PC-9 (cell line): ENCODE measurements at regions not wholly inside any gene's neighbourhood (a gene's known extent, or its start where the extent isn't known, plus 50 kb on each side); places are given as distances from the start of the nearest gene placed in this dataset.

Source experiments
- BruUV-seq: library from RNA; stranded (reverse); fragments of 400-500 nt; replicated peaks from 2 replicates; lab custom pipeline; 2021; lab: Mats Ljungman, UMichigan
- CTCF ChIA-PET: fragments of 300-600 bp; sonication (Branson Sonifier 250); formaldehyde crosslinking; loops from one replicate; lab custom pipeline; 2022; ENCODE audit warnings: antibody characterized with exemption; lab: Charles Lee
- POLR2A ChIA-PET: fragments of 300-600 bp; sonication (Branson Sonifier 250); formaldehyde crosslinking; loops from one replicate; lab custom pipeline; 2022; ENCODE audit warnings: antibody characterized with exemption; ENCODE audit not compliant: unreplicated experiment; lab: Charles Lee
- DNase-seq, 2 experiments: peaks; one replicate each; pipeline versions ENCODE4 v3.0.0 to v3.0.0-alpha.2; 2015 to 2022; ENCODE audit warnings: mixed read lengths in 1 of 2
- H2AFZ ChIP-seq: fragments of 200-600 bp; sonication (generic); 2 replicates; pipeline ENCODE4 v1.8.1; 2017; ENCODE audit warnings: antibody characterized with exemption
- H3F3A ChIP-seq: fragments of 200-600 bp; sonication (generic); 2 replicates; pipeline ENCODE4 v1.8.1; 2017; ENCODE audit warnings: antibody characterized with exemption, mild to moderate bottlenecking, low read depth; ENCODE audit not compliant: insufficient read depth
- H3K27ac ChIP-seq: fragments of 200-600 bp; sonication (generic); 2 replicates; pipeline ENCODE4 v1.6.1; 2016; ENCODE audit warnings: mixed run types
- H3K27me3 ChIP-seq: fragments of 200-600 bp; sonication (generic); 2 replicates; pipeline ENCODE4 v1.6.1; 2016; ENCODE audit warnings: low read depth, mixed run types; ENCODE audit not compliant: insufficient read depth
- H3K36me3 ChIP-seq: fragments of 200-600 bp; sonication (generic); 2 replicates; pipeline ENCODE4 v1.6.1; 2016; ENCODE audit warnings: low read depth, mixed run types
- H3K4me1 ChIP-seq: fragments of 200-600 bp; sonication (generic); replicated peaks from 2 replicates; pipeline ENCODE4 v1.6.1; 2016; ENCODE audit warnings: mixed run types; ENCODE audit not compliant: insufficient read depth
- H3K4me2 ChIP-seq: fragments of 200-600 bp; sonication (generic); 2 replicates; pipeline ENCODE4 v1.6.1; 2017; ENCODE audit warnings: mixed run types
- H3K4me3 ChIP-seq: fragments of 200-600 bp; sonication (generic); 2 replicates; pipeline ENCODE4 v1.6.1; 2016; ENCODE audit warnings: mixed run types
- H3K79me2 ChIP-seq: fragments of 200-600 bp; sonication (generic); 2 replicates; pipeline ENCODE4 v1.6.1; 2017; ENCODE audit warnings: low read depth, mixed run types
- H3K9me2 ChIP-seq: fragments of 200-600 bp; sonication (generic); 2 replicates; pipeline ENCODE4 v1.8.1; 2017; ENCODE audit warnings: mild to moderate bottlenecking; ENCODE audit not compliant: insufficient read depth
- H3K9me3 ChIP-seq: fragments of 200-600 bp; sonication (generic); 2 replicates; pipeline ENCODE4 v1.8.1; 2016; ENCODE audit warnings: low read depth; ENCODE audit not compliant: insufficient read depth
- H4K20me1 ChIP-seq: fragments of 200-600 bp; sonication (generic); 2 replicates; pipeline ENCODE4 v1.8.1; 2017; ENCODE audit not compliant: insufficient read depth
- EZH2 ChIP-seq: fragments of 200-600 bp; sonication (generic); IDR thresholded peaks from 2 replicates; pipeline ENCODE4 v1.8.0; 2017; ENCODE audit warnings: antibody characterized with exemption, low read depth
- intact Hi-C: fragments of 100-400 bp; cut with micrococcal nuclease; formaldehyde crosslinking; loops from one replicate; pipeline ENCODE4 v1.10.0; 2022; ENCODE audit not compliant: unreplicated experiment
- TF ChIP-seq, protein P1 (sequence below): fragments of 200-600 bp; sonication (generic); conservative IDR thresholded peaks from 2 replicates; pipeline ENCODE4 v1.6.1; 2017; ENCODE audit warnings: mixed run types, antibody characterized with exemption, mild to moderate bottlenecking, moderate library complexity

DNA sequence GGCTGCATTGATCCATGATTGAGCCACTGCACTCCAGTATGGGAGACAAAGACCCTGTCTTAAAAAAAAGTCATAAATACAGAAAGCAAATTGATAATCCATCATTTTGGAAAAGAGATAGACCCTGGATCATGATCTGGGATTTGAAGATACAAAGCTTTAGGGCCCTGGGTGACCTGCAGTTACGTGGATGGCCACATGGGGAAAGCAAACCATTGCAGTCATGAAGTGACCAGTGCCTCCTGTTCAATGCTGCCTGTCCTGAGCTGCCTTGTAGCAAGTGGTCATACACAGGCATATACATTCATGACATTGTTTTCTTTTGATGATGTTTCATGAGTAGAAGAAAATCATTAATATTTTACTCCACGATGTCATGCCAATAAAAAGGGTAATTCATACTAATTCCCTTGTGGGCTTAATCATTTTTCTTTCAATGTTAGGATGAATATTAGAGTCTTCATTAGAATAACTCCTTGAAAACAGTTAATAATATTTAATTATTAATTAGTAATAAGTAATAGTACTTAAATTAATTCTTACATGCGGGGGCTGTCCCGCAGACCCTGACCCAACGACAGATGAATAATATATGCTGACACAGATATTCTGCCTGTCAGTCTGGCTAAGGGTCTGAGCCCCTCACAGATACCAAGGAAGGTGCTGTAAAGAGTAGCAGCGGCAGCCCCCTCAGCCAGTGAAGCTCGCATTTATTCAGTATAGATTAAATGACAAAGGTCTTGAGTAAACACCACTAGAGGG is 109.0 kb upstream of the UNC13C start:
- no peaks in the 10 kb centered on the region for H3K9me2 ChIP-seq
- no peaks in the 10 kb centered on the region for H4K20me1 ChIP-seq
- ChIA-PET POLR2A (no interaction called here), CTCF (no interaction called here)
- H3K4me1 ChIP-seq = no peaks in the 10 kb centered on the region
- intact Hi-C loops = no loop called here
- DNase-seq = no peak
- H3K27me3 ChIP-seq = no peaks in the 10 kb centered on the region
- H3K36me3 ChIP-seq = no peaks in the 10 kb centered on the region
- H3F3A ChIP-seq = no peaks in the 10 kb centered on the region
- H3K4me3 ChIP-seq = no peak overlapping the region
- H3K79me2 ChIP-seq = no peaks in the 10 kb centered on the region
- no peak overlapping the region for H3K4me2 ChIP-seq
- H2AFZ ChIP-seq = no peak overlapping the region
- no peak overlapping the region for H3K27ac ChIP-seq
- TF ChIP-seq, protein P1, sequence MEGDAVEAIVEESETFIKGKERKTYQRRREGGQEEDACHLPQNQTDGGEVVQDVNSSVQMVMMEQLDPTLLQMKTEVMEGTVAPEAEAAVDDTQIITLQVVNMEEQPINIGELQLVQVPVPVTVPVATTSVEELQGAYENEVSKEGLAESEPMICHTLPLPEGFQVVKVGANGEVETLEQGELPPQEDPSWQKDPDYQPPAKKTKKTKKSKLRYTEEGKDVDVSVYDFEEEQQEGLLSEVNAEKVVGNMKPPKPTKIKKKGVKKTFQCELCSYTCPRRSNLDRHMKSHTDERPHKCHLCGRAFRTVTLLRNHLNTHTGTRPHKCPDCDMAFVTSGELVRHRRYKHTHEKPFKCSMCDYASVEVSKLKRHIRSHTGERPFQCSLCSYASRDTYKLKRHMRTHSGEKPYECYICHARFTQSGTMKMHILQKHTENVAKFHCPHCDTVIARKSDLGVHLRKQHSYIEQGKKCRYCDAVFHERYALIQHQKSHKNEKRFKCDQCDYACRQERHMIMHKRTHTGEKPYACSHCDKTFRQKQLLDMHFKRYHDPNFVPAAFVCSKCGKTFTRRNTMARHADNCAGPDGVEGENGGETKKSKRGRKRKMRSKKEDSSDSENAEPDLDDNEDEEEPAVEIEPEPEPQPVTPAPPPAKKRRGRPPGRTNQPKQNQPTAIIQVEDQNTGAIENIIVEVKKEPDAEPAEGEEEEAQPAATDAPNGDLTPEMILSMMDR = peak; percentile 55
- TF ChIP-seq EZH2 = no peak
- BruUV-seq = no TSS peak
- H3K9me3 ChIP-seq = no peaks in the 10 kb centered on the region

DNA sequence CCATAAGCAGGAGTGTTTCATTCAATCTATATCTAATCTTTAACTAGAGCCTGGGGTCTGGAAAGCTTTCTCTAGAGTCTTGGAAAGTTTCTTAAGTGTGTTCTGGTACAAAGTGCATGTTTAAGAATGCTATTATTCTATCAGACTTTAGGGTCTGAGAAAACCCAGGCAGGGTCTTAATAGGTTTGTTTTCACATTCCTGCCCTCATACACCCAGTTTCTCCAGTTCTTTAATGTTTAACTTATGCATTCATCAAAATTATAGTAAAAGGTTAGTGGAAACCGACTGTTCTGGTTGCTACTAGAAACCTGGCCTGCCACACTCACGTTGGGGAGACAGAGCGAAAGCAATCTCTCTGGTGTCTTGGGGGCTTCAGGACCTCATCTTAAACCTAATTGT is 102.9 kb upstream of the WDR72 start:
- no peak for DNase-seq

DNA sequence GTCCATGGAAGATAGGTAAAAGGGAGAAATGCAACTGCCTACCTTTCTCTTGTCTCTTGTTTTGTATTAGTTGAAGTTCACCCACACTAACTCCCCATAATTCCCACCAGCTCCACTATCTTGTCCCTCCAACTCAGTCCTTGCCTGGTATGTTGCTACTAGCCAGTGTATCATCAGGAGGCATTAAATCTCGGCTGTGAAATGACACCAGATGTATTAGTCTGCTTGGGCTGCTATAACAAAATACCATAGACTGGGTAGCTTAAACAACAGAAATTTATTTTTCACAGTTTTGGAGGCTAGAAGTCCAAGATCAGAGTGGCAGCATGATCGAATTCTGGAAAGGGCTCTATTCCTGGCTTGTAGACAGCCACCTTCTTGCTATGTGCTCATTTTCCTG is 102.3 kb upstream of the WDR72 start:
- TF ChIP-seq EZH2 = no peak
- TF ChIP-seq, protein P1 = no peak
- CTCF ChIA-PET = no interaction called here
- no peak overlapping the region for H3K4me3 ChIP-seq
- no peaks in the 10 kb centered on the region for H3F3A ChIP-seq
- intact Hi-C loops = no loop called here
- no TSS peak for BruUV-seq
- H3K36me3 ChIP-seq = no peaks in the 10 kb centered on the region
- H3K4me2 ChIP-seq = no peak overlapping the region
- H3K9me3 ChIP-seq = no peaks in the 10 kb centered on the region
- H4K20me1 ChIP-seq = no peaks in the 10 kb centered on the region
- no peak for DNase-seq
- no peaks in the 10 kb centered on the region for H3K27me3 ChIP-seq
- no peak overlapping the region for H3K27ac ChIP-seq
- no peak overlapping the region for H2AFZ ChIP-seq
- no peaks in the 10 kb centered on the region for H3K79me2 ChIP-seq
- no peaks in the 10 kb centered on the region for H3K9me2 ChIP-seq
- POLR2A ChIA-PET = no interaction called here
- no peaks in the 10 kb centered on the region for H3K4me1 ChIP-seq

More for the DNA sequence above, 102.9 kb upstream of the WDR72 start:
- no peaks in the 10 kb centered on the region for H3K4me1 ChIP-seq
- no peaks in the 10 kb centered on the region for H3F3A ChIP-seq
- H2AFZ ChIP-seq = no peak overlapping the region
- no peak overlapping the region for H3K4me2 ChIP-seq
- H4K20me1 ChIP-seq = no peaks in the 10 kb centered on the region
- H3K4me3 ChIP-seq = no peak overlapping the region
- CTCF ChIA-PET = no interaction called here
- H3K9me2 ChIP-seq = no peaks in the 10 kb centered on the region
- no peaks in the 10 kb centered on the region for H3K36me3 ChIP-seq
- TF ChIP-seq EZH2 = no peak
- TF ChIP-seq, protein P1 = no peak
- H3K27ac ChIP-seq = no peak overlapping the region
- H3K27me3 ChIP-seq = no peaks in the 10 kb centered on the region
- intact Hi-C loops = no loop called here
- POLR2A ChIA-PET = no interaction called here
- BruUV-seq = no TSS peak
- no peaks in the 10 kb centered on the region for H3K79me2 ChIP-seq
- H3K9me3 ChIP-seq = no peaks in the 10 kb centered on the region
